GM12873 (cell line): ENCODE measurements at regions not wholly inside any gene's neighbourhood (a gene's known extent, or its start where the extent isn't known, plus 50 kb on each side); places are given as distances from the start of the nearest gene placed in this dataset.

Source experiments
- CTCF ChIP-seq: IDR thresholded peaks from 2 replicates; pipeline ENCODE4 v1.5.1; 2012; ENCODE audit warnings: low read depth, mild to moderate bottlenecking, moderate library complexity, low read length, control low read depth; ENCODE audit not compliant: insufficient read depth; ENCODE audit errors: missing control alignments

- TF ChIP-seq CTCF: no peak
These were observed 694.1 kb downstream of the ANKRD7 start for GRCh38 chr7:118918556-118918955.

- no peak for TF ChIP-seq CTCF
These were observed 714.3 kb downstream of the ANKRD7 start for GRCh38 chr7:118938845-118939244.

- no peak for TF ChIP-seq CTCF
These were observed 719.8 kb downstream of the ANKRD7 start for GRCh38 chr7:118944271-118944670.

GRCh38 chr7:118945911-118946682 lies 721.6 kb downstream of the ANKRD7 start:
- TF ChIP-seq CTCF: no peak

GRCh38 chr7:118948508-118948907 lies 724.0 kb downstream of the ANKRD7 start:
- no peak for TF ChIP-seq CTCF

GRCh38 chr7:118949031-118949430 lies 724.5 kb downstream of the ANKRD7 start:
- no peak for TF ChIP-seq CTCF

GRCh38 chr7:118969370-118969769 lies 744.9 kb downstream of the ANKRD7 start:
- no peak for TF ChIP-seq CTCF

GRCh38 chr7:118971706-118972105 lies 747.2 kb downstream of the ANKRD7 start:
- no peak for TF ChIP-seq CTCF
